ENCODE measurements at regions not wholly inside any gene's neighbourhood (a gene's known extent, or its start where the extent isn't known, plus 50 kb on each side); places are given as distances from the start of the nearest gene placed in this dataset.
"Not testable (repeated sequence)": the region's sequence is repeated elsewhere in the genome, so short reads cannot be mapped to it uniquely, and the experiment has no call there.

DNA sequence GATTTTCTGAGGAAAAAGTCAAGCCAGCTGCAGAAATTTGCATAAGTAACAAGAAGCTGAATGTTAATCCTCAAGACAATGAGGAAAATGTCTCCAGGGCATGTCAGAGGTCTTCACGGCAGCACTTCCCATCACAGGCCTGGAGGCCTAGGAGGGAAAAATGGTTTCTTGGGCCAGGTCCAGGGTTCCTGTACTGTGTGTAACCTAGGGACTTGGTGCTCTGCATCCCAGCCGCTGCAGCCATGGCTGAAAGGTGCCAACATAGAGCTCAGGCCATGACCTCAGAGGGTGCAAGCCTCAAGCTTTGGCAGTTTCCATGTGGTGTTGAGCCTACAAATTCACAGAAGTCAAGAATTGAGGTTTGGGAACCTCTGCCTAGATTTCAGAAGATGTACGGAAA, 144.1 kb downstream of the AKR1D1 start:
- not testable (repeated sequence) for TF ChIP-seq POLR2A, POLR2AphosphoS5 (IDR thresholded peaks at IDR 0.05)
- TF ChIP-seq, protein P1, sequence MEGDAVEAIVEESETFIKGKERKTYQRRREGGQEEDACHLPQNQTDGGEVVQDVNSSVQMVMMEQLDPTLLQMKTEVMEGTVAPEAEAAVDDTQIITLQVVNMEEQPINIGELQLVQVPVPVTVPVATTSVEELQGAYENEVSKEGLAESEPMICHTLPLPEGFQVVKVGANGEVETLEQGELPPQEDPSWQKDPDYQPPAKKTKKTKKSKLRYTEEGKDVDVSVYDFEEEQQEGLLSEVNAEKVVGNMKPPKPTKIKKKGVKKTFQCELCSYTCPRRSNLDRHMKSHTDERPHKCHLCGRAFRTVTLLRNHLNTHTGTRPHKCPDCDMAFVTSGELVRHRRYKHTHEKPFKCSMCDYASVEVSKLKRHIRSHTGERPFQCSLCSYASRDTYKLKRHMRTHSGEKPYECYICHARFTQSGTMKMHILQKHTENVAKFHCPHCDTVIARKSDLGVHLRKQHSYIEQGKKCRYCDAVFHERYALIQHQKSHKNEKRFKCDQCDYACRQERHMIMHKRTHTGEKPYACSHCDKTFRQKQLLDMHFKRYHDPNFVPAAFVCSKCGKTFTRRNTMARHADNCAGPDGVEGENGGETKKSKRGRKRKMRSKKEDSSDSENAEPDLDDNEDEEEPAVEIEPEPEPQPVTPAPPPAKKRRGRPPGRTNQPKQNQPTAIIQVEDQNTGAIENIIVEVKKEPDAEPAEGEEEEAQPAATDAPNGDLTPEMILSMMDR (IDR thresholded peaks at IDR 0.05): not testable (repeated sequence)
